AG04449 (cell line): ENCODE measurements at regions not wholly inside any gene's neighbourhood (a gene's known extent, or its start where the extent isn't known, plus 50 kb on each side); places are given as distances from the start of the nearest gene placed in this dataset.

Source experiments
- CTCF ChIA-PET: fragments of 350-600 bp; formaldehyde crosslinking; extraction: SDS; loops from one replicate; lab custom pipeline; 2021; ENCODE audit warnings: antibody characterized with exemption; lab: Yijun Ruan, JAX
- POLR2A ChIA-PET: fragments of 400-600, 350-600 bp; formaldehyde crosslinking; extraction: SDS; loops from one replicate; lab custom pipeline; 2020; ENCODE audit warnings: antibody characterized with exemption, inconsistent platforms; lab: Yijun Ruan, JAX
- DNase-seq: peaks from one replicate; pipeline ENCODE4 v3.0.0-alpha.2; 2010; ENCODE audit warnings: low read depth, low spot score
- H3K4me3 ChIP-seq: 2 replicates; pipeline ENCODE4 v1.5.1; 2011; ENCODE audit warnings: low read depth, mild to moderate bottlenecking, control low read depth, low read length
- TF ChIP-seq, protein P1 (sequence below): IDR thresholded peaks from one replicate; pipeline ENCODE4 v1.5.1; 2011; ENCODE audit warnings: mild to moderate bottlenecking, moderate library complexity, low read length, control low read depth, inconsistent platforms; ENCODE audit not compliant: insufficient read depth; ENCODE audit errors: missing control alignments

DNA sequence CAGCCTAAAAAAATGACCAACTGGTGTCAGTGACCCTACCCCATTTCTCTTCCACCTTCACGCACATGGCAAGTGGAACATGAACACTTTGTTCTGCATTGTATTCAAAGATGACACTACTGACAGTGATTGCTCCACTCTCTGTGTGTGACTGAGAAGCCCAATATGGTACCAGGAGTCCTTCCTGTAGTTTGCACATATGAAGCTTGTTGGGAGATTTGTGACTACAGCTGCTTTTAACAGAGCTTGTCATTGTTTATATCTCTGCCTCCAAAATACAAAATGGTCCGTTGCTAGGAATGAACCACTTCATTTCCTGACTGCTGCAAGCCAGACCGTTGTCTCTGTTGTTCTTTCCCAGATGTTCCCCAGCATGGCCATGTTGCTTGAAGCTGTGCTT lies 140.3 kb upstream of the TCF21 start:
- CTCF ChIA-PET, result interaction anchor here (0.8 to 1.0 kb wide), 3 partner anchors 10 to 564 kb away, joined by 3 read pairs; no protein-coding TSS in a partner anchor
- TF ChIP-seq, protein P1, sequence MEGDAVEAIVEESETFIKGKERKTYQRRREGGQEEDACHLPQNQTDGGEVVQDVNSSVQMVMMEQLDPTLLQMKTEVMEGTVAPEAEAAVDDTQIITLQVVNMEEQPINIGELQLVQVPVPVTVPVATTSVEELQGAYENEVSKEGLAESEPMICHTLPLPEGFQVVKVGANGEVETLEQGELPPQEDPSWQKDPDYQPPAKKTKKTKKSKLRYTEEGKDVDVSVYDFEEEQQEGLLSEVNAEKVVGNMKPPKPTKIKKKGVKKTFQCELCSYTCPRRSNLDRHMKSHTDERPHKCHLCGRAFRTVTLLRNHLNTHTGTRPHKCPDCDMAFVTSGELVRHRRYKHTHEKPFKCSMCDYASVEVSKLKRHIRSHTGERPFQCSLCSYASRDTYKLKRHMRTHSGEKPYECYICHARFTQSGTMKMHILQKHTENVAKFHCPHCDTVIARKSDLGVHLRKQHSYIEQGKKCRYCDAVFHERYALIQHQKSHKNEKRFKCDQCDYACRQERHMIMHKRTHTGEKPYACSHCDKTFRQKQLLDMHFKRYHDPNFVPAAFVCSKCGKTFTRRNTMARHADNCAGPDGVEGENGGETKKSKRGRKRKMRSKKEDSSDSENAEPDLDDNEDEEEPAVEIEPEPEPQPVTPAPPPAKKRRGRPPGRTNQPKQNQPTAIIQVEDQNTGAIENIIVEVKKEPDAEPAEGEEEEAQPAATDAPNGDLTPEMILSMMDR, result no peak
- H3K4me3 ChIP-seq, result no peak overlapping the region
- no peak for DNase-seq
- POLR2A ChIA-PET, result no interaction called here

DNA sequence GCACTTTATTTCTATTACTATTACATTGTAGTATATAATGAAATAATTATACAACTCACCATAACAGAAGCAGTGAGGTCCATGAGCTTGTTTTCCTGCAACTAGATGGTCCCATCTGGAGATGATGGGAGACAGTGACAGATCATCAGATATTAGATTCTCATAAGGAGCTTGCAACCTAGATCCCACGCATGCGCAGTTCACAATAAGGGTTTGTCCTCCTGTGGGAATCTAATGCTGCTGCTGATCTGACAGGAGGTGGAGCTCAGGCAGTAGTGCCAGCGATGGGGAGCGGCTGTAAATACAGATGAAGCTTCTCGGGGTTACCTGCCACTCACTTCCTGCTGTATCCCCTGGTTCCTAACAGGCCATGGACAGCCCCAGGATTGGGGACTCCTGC lies 139.5 kb upstream of the TCF21 start:
- H3K4me3 ChIP-seq, result no peak overlapping the region
- POLR2A ChIA-PET, result no interaction called here
- CTCF ChIA-PET, result no interaction called here
- TF ChIP-seq, protein P1, result no peak
- no peak for DNase-seq

DNA sequence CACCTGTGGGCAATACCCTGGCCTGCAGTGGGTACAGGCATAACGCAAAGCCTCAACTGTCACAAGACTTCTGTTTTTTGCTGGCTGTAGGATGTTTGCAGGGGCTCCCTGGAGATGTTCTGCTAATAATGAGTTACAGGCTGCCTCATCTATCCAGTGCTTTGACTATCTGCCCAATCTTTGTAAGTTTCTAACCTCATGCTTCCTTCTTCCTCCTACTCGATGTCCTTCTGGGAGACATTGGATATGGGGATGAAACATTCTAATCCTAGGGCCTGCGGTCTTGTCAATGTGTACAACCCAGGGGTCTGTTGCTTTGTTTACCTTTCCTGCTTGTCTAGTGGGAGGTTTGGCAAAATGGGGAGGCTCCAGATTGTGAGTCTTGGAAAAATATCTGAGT lies 136.8 kb upstream of the TCF21 start:
- ChIA-PET POLR2A (no interaction called here), CTCF (no interaction called here)
- no peak overlapping the region for H3K4me3 ChIP-seq
- DNase-seq, result no peak
- TF ChIP-seq, protein P1, result no peak

DNA sequence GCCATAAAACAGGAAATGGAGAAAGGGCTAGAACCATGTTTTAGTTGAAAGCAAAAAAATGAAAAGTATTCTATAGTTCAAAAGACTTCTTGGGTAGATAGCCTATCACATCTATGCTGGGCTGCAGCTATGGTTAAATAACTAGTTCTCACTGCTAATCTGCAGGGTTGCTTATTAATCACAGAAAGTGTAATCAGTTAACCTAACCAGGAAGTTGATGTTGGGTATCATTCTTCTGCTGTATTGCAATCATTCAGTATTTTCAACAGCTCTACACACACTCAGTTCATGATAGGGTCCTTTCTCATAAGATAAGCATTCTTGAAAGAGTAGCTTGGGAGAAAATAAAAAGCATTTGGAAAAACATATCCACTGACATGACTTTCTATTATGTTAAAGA lies 135.2 kb upstream of the TCF21 start:
- TF ChIP-seq, protein P1, result no peak
- H3K4me3 ChIP-seq, result no peak overlapping the region
- POLR2A ChIA-PET, result no interaction called here
- no peak for DNase-seq
- CTCF ChIA-PET, result no interaction called here

DNA sequence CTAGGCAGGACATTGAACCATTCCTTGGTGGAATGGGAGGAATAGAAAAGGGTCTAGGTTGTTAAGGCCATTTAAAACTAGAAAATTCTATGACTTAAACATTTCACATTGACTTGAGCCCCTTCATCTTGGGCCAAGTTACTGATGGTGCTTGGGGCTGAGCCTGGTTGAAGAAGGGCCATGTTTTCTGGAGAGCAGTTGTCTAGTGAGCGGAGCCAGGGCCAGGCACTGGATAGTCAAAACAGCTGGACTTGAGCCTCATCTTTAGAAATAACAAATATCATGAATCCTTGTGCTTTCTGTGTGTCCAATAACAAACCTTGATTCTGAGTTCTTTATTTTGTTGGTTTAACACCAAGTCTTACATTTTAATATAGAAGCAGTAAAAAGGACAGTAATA lies 134.6 kb upstream of the TCF21 start:
- CTCF ChIA-PET, result interaction anchor here (1.4 kb wide), 1 partner anchor 9 kb away, joined by 4 read pairs; no protein-coding TSS in a partner anchor
- DNase-seq, result no peak
- POLR2A ChIA-PET, result no interaction called here

DNA sequence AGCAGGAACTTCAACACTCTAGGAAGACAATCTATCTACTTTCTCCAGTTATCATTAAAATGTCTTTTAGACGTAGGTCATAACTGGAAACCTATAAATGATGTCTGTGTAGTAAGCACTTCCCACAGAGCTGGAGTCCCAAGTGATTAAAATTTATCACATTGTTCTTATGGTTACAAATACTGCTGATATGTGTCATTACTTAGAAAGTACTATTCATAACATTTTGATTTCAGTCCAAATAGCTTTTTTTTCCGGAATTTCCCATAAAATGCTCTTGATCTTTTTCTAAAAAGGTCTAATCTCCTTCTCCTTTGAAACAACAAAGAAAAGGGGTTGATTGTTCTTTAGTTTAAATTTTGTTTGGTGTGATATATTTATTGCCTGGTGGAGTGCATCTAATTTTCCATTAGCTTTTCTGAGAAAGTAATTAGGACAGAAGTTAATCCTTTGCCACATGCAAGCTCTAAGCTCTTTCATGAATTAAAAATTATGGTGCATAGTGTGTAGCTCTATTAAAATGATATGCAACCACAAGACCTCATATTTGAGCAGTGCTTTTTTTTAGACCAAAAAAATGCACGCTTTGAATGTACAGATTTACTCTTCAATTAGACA lies 132.7 kb upstream of the TCF21 start:
- TF ChIP-seq, protein P1, result no peak
- no peak overlapping the region for H3K4me3 ChIP-seq
- CTCF ChIA-PET, result interaction anchor here (1.1 to 1.7 kb wide), 3 partner anchors 8 to 187 kb away, joined by 3 to 6 read pairs (median 4); no protein-coding TSS in a partner anchor
- POLR2A ChIA-PET, result interaction anchor here (1.0 kb wide), 1 partner anchor 52 kb away, joined by 3 read pairs; no protein-coding TSS in a partner anchor
- DNase-seq, result no peak

More for the DNA sequence above, 134.6 kb upstream of the TCF21 start:
- no peak overlapping the region for H3K4me3 ChIP-seq
- TF ChIP-seq, protein P1, result no peak
